ENCODE measurements at regions not wholly inside any gene's neighbourhood (a gene's known extent, or its start where the extent isn't known, plus 50 kb on each side); places are given as distances from the start of the nearest gene placed in this dataset.

- no peak for TF ChIP-seq EZH2 (IDR thresholded peaks at IDR 0.05; ENCODE audit: borderline replicate concordance, low read length)
- TF ChIP-seq, protein P1, sequence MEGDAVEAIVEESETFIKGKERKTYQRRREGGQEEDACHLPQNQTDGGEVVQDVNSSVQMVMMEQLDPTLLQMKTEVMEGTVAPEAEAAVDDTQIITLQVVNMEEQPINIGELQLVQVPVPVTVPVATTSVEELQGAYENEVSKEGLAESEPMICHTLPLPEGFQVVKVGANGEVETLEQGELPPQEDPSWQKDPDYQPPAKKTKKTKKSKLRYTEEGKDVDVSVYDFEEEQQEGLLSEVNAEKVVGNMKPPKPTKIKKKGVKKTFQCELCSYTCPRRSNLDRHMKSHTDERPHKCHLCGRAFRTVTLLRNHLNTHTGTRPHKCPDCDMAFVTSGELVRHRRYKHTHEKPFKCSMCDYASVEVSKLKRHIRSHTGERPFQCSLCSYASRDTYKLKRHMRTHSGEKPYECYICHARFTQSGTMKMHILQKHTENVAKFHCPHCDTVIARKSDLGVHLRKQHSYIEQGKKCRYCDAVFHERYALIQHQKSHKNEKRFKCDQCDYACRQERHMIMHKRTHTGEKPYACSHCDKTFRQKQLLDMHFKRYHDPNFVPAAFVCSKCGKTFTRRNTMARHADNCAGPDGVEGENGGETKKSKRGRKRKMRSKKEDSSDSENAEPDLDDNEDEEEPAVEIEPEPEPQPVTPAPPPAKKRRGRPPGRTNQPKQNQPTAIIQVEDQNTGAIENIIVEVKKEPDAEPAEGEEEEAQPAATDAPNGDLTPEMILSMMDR (IDR thresholded peaks at IDR 0.05; ENCODE audit: low read length) = no peak
- no peaks in the 10 kb centered on the region for H3K9me3 ChIP-seq (ENCODE audit: low read length)
These were observed 821.0 kb upstream of the CELF2 start for GRCh38 chr10:10196701-10197100.

DNA sequence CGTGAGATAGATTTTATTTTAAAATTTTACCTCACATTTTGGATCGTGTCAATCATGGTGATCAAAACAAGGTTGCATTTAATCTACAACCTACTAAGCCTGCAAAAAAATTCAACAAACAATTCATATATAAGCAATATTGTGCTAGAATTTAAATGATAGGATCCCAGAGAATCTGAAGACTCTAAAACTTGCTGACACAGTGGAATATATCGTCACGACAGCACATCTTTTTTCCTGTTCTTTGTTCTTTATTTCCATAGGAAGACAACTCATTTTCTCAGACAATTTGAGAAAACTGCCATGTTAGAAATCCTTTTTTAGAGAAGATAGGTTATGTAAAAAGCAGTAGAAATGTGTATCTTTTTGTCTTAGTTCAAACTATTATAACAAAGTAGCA is 820.2 kb upstream of the CELF2 start:
- Histone ChIP-seq H3K27me3 (ENCODE audit: insufficient read depth, low read length) (no peaks in the 10 kb centered on the region), H3K36me3 (ENCODE audit: insufficient read depth, low read length) (no peaks in the 10 kb centered on the region), H3K4me3 (ENCODE audit: low read depth, low read length, poor library complexity, severe bottlenecking) (no peak overlapping the region), H3K9me3 (ENCODE audit: low read length) (no peaks in the 10 kb centered on the region), H3K9me2 (ENCODE audit: low read depth, low read length) (no peaks in the 10 kb centered on the region), H3F3A (ENCODE audit: insufficient read depth, low read length) (no peaks in the 10 kb centered on the region), H2AFZ (ENCODE audit: low read length) (no peak overlapping the region), H3K27ac (ENCODE audit: low read depth, low read length, poor library complexity, severe bottlenecking) (no peak overlapping the region), H3K4me2 (ENCODE audit: low read length) (no peak overlapping the region), H3K9ac (ENCODE audit: low read length) (no peak overlapping the region), H4K20me1 (ENCODE audit: insufficient read depth, low read length) (no peaks in the 10 kb centered on the region), H3K4me1 (ENCODE audit: insufficient read depth, low read length, severe bottlenecking) (no peaks in the 10 kb centered on the region), H3K79me2 (ENCODE audit: insufficient read depth, low read length) (no peaks in the 10 kb centered on the region)
- TF ChIP-seq EZH2 (IDR thresholded peaks at IDR 0.05; ENCODE audit: borderline replicate concordance, low read length) = no peak
- TF ChIP-seq, protein P1 (IDR thresholded peaks at IDR 0.05; ENCODE audit: low read length) = no peak

More at GRCh38 chr10:10196701-10197100, 821.0 kb upstream of the CELF2 start:
- no peaks in the 10 kb centered on the region for H3K27me3 ChIP-seq (ENCODE audit: insufficient read depth, low read length)
- no peaks in the 10 kb centered on the region for H4K20me1 ChIP-seq (ENCODE audit: insufficient read depth, low read length)
- no peak overlapping the region for H3K27ac ChIP-seq (ENCODE audit: low read depth, low read length, poor library complexity, severe bottlenecking)
- H3K36me3 ChIP-seq (ENCODE audit: insufficient read depth, low read length) = no peaks in the 10 kb centered on the region
- no peak overlapping the region for H3K9ac ChIP-seq (ENCODE audit: low read length)
- H3K79me2 ChIP-seq (ENCODE audit: insufficient read depth, low read length) = no peaks in the 10 kb centered on the region
- no peaks in the 10 kb centered on the region for H3F3A ChIP-seq (ENCODE audit: insufficient read depth, low read length)
- H2AFZ ChIP-seq (ENCODE audit: low read length) = no peak overlapping the region
- no peaks in the 10 kb centered on the region for H3K9me2 ChIP-seq (ENCODE audit: low read depth, low read length)
- H3K4me3 ChIP-seq (ENCODE audit: low read depth, low read length, poor library complexity, severe bottlenecking) = no peak overlapping the region
- H3K4me1 ChIP-seq (ENCODE audit: insufficient read depth, low read length, severe bottlenecking) = no peaks in the 10 kb centered on the region
- no peak overlapping the region for H3K4me2 ChIP-seq (ENCODE audit: low read length)

- TF ChIP-seq, protein P1 (IDR thresholded peaks at IDR 0.05; ENCODE audit: low read length) = no peak
- TF ChIP-seq EZH2 (IDR thresholded peaks at IDR 0.05; ENCODE audit: borderline replicate concordance, low read length) = no peak
These were observed 819.3 kb upstream of the CELF2 start for GRCh38 chr10:10198363-10198762.

More at GRCh38 chr10:10198363-10198762, 819.3 kb upstream of the CELF2 start:
- Histone ChIP-seq H3K4me3 (ENCODE audit: low read depth, low read length, poor library complexity, severe bottlenecking) (no peak overlapping the region), H3K36me3 (ENCODE audit: insufficient read depth, low read length) (no peaks in the 10 kb centered on the region), H3K27me3 (ENCODE audit: insufficient read depth, low read length) (no peaks in the 10 kb centered on the region), H4K20me1 (ENCODE audit: insufficient read depth, low read length) (no peaks in the 10 kb centered on the region), H3K9me2 (ENCODE audit: low read depth, low read length) (no peaks in the 10 kb centered on the region), H3F3A (ENCODE audit: insufficient read depth, low read length) (no peaks in the 10 kb centered on the region), H3K9ac (ENCODE audit: low read length) (no peak overlapping the region), H3K27ac (ENCODE audit: low read depth, low read length, poor library complexity, severe bottlenecking) (no peak overlapping the region), H3K4me2 (ENCODE audit: low read length) (no peak overlapping the region), H2AFZ (ENCODE audit: low read length) (no peak overlapping the region), H3K79me2 (ENCODE audit: insufficient read depth, low read length) (no peaks in the 10 kb centered on the region), H3K4me1 (ENCODE audit: insufficient read depth, low read length, severe bottlenecking) (no peaks in the 10 kb centered on the region), H3K9me3 (ENCODE audit: low read length) (no peaks in the 10 kb centered on the region)
